Stomach (tissue), 8 donors: ENCODE measurements at regions not wholly inside any gene's neighbourhood (a gene's known extent, or its start where the extent isn't known, plus 50 kb on each side); places are given as distances from the start of the nearest gene placed in this dataset.

Experiments used
- DNase-seq, 2 donors: peaks; one replicate each; pipeline versions ENCODE4 v3.0.0 to v3.0.0-alpha.2; 2013 to 2019
- H3K27ac ChIP-seq, 5 donors: fragments of 200-600 bp in 4 of 5; sonication (generic) in 4 of 5; one replicate each; pipeline ENCODE4 v1.5.1; 2013 to 2019; ENCODE audit warnings: mild to moderate bottlenecking in 1 of 5, moderate library complexity in 1 of 5
- H3K27me3 ChIP-seq, 3 donors: fragments of 200-600 bp; sonication (generic); one replicate each; pipeline ENCODE4 v1.5.1; 2017 to 2019; ENCODE audit warnings: mixed run types in 1 of 3
- H3K36me3 ChIP-seq, 4 donors: fragments of 200-600 bp; sonication (generic); 1 replicate in 3 of 4; 2 replicates in 1 of 4; pipeline ENCODE4 v1.5.1; 2016 to 2019
- H3K4me1 ChIP-seq, 4 donors: fragments of 200-600 bp; sonication (generic); one replicate each; pipeline ENCODE4 v1.5.1; 2016 to 2019
- H3K4me3 ChIP-seq, 4 donors: fragments of 200-600 bp; sonication (generic) in 3 of 4; one replicate each; pipeline ENCODE4 v1.5.1; 2016 to 2019; ENCODE audit warnings: mild to moderate bottlenecking in 1 of 4
- H3K9me3 ChIP-seq, 4 donors: fragments of 200-600 bp; sonication (generic); one replicate each; pipeline ENCODE4 v1.5.1; 2016 to 2019
- EP300 ChIP-seq: sonication (generic); formaldehyde crosslinking; IDR thresholded peaks from one replicate; pipeline ENCODE4 v1.6.1; 2017; ENCODE audit warnings: antibody characterized with exemption
- POLR2A ChIP-seq, 4 donors: fragments of 450-650 bp; IDR thresholded peaks; one replicate each; pipeline ENCODE4 v1.6.1; 2016; ENCODE audit warnings: antibody characterized with exemption in 4 of 4, control low read depth in 2 of 4, mild to moderate bottlenecking in 1 of 4, moderate library complexity in 1 of 4
- POLR2AphosphoS5 ChIP-seq, 3 donors: sonication (generic); formaldehyde crosslinking; IDR thresholded peaks; one replicate each; pipeline ENCODE4 v1.6.1; 2016; ENCODE audit warnings: antibody characterized with exemption in 3 of 3
- WGBS, 5 donors: extraction: QIAGEN DNeasy Blood & Tissue Kit in 3 of 5; methylation state at CpG; one replicate each; pipeline versions ENCODE4 v1.1.5 to v1.1.7; 2013 to 2018; 5-methylcytosine and 5-hydroxymethylcytosine counted together
- intact Hi-C: fragments of 100-400 bp; cut with DNase I; formaldehyde crosslinking; loops from one replicate; pipeline ENCODE4 v1.15.1; 2023; ENCODE audit warnings: low total_unique reads
- TF ChIP-seq, protein P1 (sequence below), 7 experiments: fragments of 450-650 bp in 4 of 7; fragments of 200-600 bp in 3 of 7; sonication (generic) in 3 of 7; IDR thresholded peaks; one replicate each; pipeline ENCODE4 v1.5.1; 2016 to 2019; ENCODE audit warnings: antibody characterized with exemption in 7 of 7, control low read depth in 2 of 7, mild to moderate bottlenecking in 1 of 7
- donor health status: healthy with polysubstance abuse.
- donor health status: Bipolar disorder and iron deficiency.
- donor health status: healthy.

DNA sequence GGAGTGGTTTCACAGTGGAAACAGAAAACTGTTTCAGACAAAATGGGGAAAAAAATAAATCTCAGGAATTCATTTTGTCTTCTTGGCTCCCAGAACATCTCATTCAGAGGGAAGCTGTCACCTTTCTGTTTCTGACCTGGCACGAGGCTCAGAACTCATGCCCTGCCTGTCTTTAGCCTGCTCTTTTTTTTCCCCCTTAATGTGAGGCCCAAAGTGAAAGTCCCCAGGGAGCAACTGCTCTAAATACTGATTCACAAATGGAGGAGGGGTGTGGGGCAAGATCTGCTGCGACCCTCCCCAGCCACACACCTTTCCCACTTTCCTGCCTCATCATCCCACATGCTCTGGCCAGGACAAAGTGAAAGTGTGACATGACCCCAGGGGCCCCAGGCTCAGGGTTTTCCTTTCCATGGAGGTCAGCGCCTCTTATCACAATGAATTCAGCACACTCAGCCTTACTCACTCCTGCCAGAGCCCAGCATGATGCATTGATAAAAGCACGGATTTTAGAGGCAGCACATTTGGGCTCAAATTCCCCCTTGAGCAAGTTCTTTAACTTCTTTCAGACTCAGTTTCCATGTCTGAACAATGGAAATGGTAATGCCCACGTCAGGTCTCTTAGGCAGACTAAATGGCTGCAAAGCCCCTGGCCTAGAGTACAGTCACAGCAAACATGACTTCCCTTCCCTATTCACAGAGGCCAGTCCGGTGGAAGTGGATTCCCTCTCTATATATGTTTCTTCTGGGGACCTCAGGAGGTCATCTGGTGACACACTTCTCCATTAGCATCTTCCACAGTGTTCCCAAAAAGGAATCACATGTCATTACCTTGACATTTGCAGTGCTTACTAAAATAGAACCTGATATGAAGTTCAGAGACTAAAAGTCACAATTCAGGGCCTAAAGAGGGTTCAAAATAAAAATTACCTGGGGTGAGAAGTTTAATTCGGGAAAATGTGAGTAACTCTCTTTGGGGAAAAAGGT lies 55.3 kb upstream of the TMEM163 start:
- Histone ChIP-seq H3K9me3 (no peaks in the 10 kb centered on the region), H3K4me3 (no peak overlapping the region), H3K4me1 (peaks cover 18 to 33% (median 26%) of the 10 kb centered on the region in 4 donors), H3K27ac (peak overlapping the region; percentile 66 to 84 (median 73)), H3K27me3 (no peaks in the 10 kb centered on the region), H3K36me3 (no peaks in the 10 kb centered on the region)
- peak; percentile 50 to 54 for DNase-seq
- TF ChIP-seq EP300 = no peak
- peak in 1 of 3 donors; percentile 29 for TF ChIP-seq POLR2AphosphoS5 (IDR thresholded peaks at IDR 0.05)
- 43 to 56% (median 55%) methylated on average over 7 of the region's 7 CpGs for WGBS, 5 donors
- intact Hi-C loops = no loop called here

DNA sequence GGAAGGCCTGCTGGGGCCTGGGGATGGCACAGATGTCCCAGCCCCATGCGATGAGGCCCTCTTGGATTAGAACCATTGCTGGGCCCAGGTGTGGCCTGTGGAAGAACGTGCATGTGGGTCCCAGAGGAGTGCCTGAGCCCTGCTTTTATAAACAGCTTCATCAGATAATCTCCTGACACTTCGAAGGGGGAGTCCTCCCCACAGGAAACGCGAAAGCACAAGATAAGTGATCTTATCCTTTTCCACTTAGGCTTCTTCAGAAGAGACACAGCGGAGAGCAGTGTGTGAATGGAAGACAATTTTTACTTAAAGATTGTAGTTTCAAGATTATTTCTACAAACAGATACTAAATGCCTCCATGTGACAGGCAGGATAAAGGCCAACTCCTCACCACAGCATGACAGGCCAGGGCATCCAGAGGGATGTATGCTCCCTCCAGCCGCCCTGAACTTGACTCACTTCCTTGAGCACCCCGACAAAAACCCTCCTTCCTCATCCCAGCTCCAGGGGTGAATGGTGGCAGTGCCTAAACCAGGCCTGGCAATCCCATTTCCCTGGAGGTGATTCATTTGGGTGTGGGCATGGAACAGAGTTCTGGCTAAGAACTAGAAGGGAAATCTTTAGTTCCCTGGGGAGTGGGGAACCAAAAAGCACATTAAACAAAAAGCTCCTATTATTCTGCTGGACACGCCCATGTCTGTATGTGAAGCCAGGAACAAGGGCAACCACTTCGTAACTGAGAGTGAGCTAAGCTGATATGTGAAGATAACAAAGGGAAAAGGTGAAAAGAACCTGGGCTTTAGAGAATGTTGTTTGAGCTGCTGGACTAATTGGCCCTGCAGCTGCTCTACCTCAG lies 56.2 kb upstream of the TMEM163 start:
- 34 to 45% (median 38%) methylated on average over 10 of the region's 10 CpGs for WGBS, 5 donors
- TF ChIP-seq POLR2A (IDR thresholded peaks at IDR 0.05) (no peak), POLR2AphosphoS5 (IDR thresholded peaks at IDR 0.05) (peak in 1 of 3 donors; percentile 59)
- Histone ChIP-seq H3K27ac (peak overlapping the region; percentile 66 to 84 (median 73)), H3K36me3 (no peaks in the 10 kb centered on the region), H3K9me3 (no peaks in the 10 kb centered on the region), H3K4me1 (peaks cover 18 to 33% (median 26%) of the 10 kb centered on the region in 4 donors), H3K4me3 (no peak overlapping the region), H3K27me3 (no peaks in the 10 kb centered on the region)
- intact Hi-C loops = no loop called here
- DNase-seq = peak; percentile 42 to 74

DNA sequence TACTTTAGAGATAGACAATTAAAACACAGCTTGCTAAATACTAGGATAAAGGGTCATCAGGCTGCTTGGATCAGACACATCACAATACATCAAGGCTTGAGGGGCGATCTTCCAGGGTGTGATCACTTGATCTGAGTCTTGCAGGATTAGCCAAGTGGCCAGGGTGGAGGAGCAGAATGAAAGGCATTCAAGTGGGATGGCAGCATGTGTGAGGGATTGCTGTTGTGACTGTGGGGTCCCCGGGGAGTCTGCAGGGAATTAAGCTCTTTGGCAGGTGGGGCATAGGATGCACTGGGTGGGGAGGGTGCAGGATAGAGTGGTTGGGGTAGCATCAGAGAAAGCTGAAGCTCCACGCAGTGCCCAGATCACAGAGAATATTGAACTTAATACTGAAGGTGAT lies 58.0 kb upstream of the TMEM163 start:
- Histone ChIP-seq H3K27me3 (no peaks in the 10 kb centered on the region), H3K9me3 (no peaks in the 10 kb centered on the region), H3K4me1 (peaks cover 18 to 33% (median 26%) of the 10 kb centered on the region in 4 donors), H3K36me3 (no peaks in the 10 kb centered on the region), H3K4me3 (no peak overlapping the region), H3K27ac (no peak overlapping the region)
- 90 to 97% (median 94%) methylated on average over 3 of the region's 3 CpGs for WGBS, 5 donors
- TF ChIP-seq EP300 = no peak
- no peak for TF ChIP-seq POLR2A (IDR thresholded peaks at IDR 0.05)
- TF ChIP-seq, protein P1, sequence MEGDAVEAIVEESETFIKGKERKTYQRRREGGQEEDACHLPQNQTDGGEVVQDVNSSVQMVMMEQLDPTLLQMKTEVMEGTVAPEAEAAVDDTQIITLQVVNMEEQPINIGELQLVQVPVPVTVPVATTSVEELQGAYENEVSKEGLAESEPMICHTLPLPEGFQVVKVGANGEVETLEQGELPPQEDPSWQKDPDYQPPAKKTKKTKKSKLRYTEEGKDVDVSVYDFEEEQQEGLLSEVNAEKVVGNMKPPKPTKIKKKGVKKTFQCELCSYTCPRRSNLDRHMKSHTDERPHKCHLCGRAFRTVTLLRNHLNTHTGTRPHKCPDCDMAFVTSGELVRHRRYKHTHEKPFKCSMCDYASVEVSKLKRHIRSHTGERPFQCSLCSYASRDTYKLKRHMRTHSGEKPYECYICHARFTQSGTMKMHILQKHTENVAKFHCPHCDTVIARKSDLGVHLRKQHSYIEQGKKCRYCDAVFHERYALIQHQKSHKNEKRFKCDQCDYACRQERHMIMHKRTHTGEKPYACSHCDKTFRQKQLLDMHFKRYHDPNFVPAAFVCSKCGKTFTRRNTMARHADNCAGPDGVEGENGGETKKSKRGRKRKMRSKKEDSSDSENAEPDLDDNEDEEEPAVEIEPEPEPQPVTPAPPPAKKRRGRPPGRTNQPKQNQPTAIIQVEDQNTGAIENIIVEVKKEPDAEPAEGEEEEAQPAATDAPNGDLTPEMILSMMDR (IDR thresholded peaks at IDR 0.05) = no peak
- no peak for TF ChIP-seq POLR2AphosphoS5 (IDR thresholded peaks at IDR 0.05)
- DNase-seq = no peak
- intact Hi-C loops = no loop called here

DNA sequence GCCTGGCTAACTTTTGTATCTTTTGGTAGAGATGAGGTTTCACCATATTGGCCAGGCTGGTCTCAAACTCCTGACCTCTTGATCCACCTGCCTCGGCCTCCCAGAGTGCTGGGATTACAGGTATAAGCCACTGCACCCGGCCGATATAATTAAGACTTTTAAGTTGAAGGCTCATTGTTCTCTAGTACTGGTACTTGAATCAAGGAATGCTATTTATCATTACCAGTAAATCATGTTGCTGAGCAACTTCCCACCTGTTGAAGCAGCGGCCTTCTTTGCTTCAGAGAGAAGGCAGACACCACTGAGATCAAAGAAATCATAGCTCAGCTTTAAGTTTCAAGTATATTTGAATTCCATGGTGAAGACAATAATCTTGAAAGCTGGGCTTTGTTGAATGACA lies 58.8 kb upstream of the TMEM163 start:
- no peak overlapping the region for H3K4me3 ChIP-seq
- no peaks in the 10 kb centered on the region for H3K27me3 ChIP-seq
- H3K27ac ChIP-seq = no peak overlapping the region
- no peaks in the 10 kb centered on the region for H3K9me3 ChIP-seq
- peaks cover 18 to 33% (median 26%) of the 10 kb centered on the region in 4 donors for H3K4me1 ChIP-seq
- H3K36me3 ChIP-seq = no peaks in the 10 kb centered on the region
- intact Hi-C loops = no loop called here
- TF ChIP-seq, protein P1 (IDR thresholded peaks at IDR 0.05) = no peak
- TF ChIP-seq POLR2A (IDR thresholded peaks at IDR 0.05) (no peak), EP300 (no peak), POLR2AphosphoS5 (IDR thresholded peaks at IDR 0.05) (no peak)
- 80 to 92% (median 85%) methylated on average over 4 of the region's 4 CpGs for WGBS, 5 donors
- DNase-seq = peak in 1 of 2 donors; percentile 20

DNA sequence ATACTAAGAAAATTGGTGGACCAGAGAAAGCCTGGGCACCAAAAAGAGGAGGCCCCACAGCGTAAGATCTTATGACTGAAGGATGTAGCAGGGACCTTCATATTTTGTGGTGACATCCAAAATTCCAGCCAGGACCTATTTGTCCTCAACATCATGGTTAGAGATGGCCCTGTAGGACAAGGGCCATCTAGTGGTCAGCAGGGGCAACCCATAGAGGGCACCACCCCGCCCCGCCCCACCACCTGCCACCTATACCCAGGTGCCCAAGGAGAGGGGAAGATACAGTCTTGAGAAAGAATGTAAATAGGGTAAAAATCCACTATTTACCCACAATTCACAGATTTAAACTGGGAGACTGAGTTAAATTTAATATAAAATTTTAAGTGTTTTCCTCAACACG lies 59.6 kb upstream of the TMEM163 start:
- Histone ChIP-seq H3K36me3 (no peaks in the 10 kb centered on the region), H3K4me3 (no peak overlapping the region), H3K27ac (no peak overlapping the region), H3K9me3 (no peaks in the 10 kb centered on the region), H3K4me1 (peaks cover 16 to 30% (median 22%) of the 10 kb centered on the region in 4 donors), H3K27me3 (no peaks in the 10 kb centered on the region)
- DNase-seq = peak in 1 of 2 donors; percentile 30
- 73 to 95% (median 92%) methylated on average over 4 of the region's 4 CpGs for WGBS, 5 donors
- intact Hi-C loops = no loop called here
- no peak for TF ChIP-seq EP300
- TF ChIP-seq, protein P1 (IDR thresholded peaks at IDR 0.05) = peak in 1 of 7 experiments; percentile 9
